Hepatocyte (in vitro differentiated cells): ENCODE measurements at regions not wholly inside any gene's neighbourhood (a gene's known extent, or its start where the extent isn't known, plus 50 kb on each side); places are given as distances from the start of the nearest gene placed in this dataset.
A peak's percentile ranks its signal among the peaks of the same experiment; 100 is the strongest.

ENCODE experiments used
- DNase-seq: peaks from one replicate; pipeline ENCODE4 v3.0.0-alpha.2; 2016; ENCODE audit warnings: low spot score
- H2AFZ ChIP-seq: fragments of 200-600 bp; sonication (generic); 2 replicates; pipeline ENCODE4 v1.6.0; 2016; ENCODE audit warnings: antibody characterized with exemption, mild to moderate bottlenecking
- H3K27ac ChIP-seq: fragments of 200-600 bp; sonication (generic); 2 replicates; pipeline ENCODE4 v1.5.1; 2016; ENCODE audit warnings: mild to moderate bottlenecking
- H3K27me3 ChIP-seq: fragments of 200-600 bp; sonication (generic); 2 replicates; pipeline ENCODE4 v1.6.1; 2016
- H3K36me3 ChIP-seq: fragments of 200-600 bp; sonication (generic); replicated peaks from 2 replicates; pipeline ENCODE4 v1.5.1; 2016; ENCODE audit warnings: low read depth; ENCODE audit not compliant: insufficient read depth
- H3K4me1 ChIP-seq: fragments of 200-600 bp; sonication (generic); 2 replicates; pipeline ENCODE4 v1.5.1; 2016; ENCODE audit warnings: mild to moderate bottlenecking, moderate library complexity; ENCODE audit not compliant: insufficient read depth
- H3K4me2 ChIP-seq: fragments of 200-600 bp; sonication (generic); 2 replicates; pipeline ENCODE4 v1.6.0; 2016
- H3K4me3 ChIP-seq: fragments of 200-600 bp; sonication (generic); 2 replicates; pipeline ENCODE4 v1.5.1; 2016; ENCODE audit warnings: mild to moderate bottlenecking
- H3K79me2 ChIP-seq: fragments of 200-600 bp; sonication (generic); 2 replicates; pipeline ENCODE4 v1.6.0; 2017; ENCODE audit warnings: mild to moderate bottlenecking
- H3K9me2 ChIP-seq: fragments of 200-600 bp; sonication (generic); replicated peaks from 2 replicates; pipeline ENCODE4 v1.6.0; 2017; ENCODE audit warnings: mild to moderate bottlenecking; ENCODE audit not compliant: insufficient read depth
- H3K9me3 ChIP-seq: fragments of 200-600 bp; sonication (generic); 2 replicates; pipeline ENCODE4 v1.5.1; 2016; ENCODE audit warnings: low read depth, mild to moderate bottlenecking
- H4K20me1 ChIP-seq: fragments of 200-600 bp; sonication (generic); 2 replicates; pipeline ENCODE4 v1.6.0; 2016; ENCODE audit warnings: mild to moderate bottlenecking; ENCODE audit not compliant: insufficient read depth, poor library complexity, severe bottlenecking
- EZH2 ChIP-seq: fragments of 200-600 bp; sonication (generic); IDR thresholded peaks from 2 replicates; pipeline ENCODE4 v1.6.1; 2016; ENCODE audit warnings: antibody characterized with exemption, mild to moderate bottlenecking, borderline replicate concordance
- EZH2phosphoT487 ChIP-seq: fragments of 200-600 bp; sonication (generic); IDR thresholded peaks from one replicate; pipeline ENCODE4 v1.6.1; 2018; ENCODE audit warnings: antibody characterized with exemption, mild to moderate bottlenecking, low read depth, moderate library complexity; ENCODE audit not compliant: unreplicated experiment, severe bottlenecking
- WGBS: methylation state at CpG from one replicate; pipeline ENCODE4 v1.1.6; 2016; ENCODE audit warnings: low lambda C conversion rate; ENCODE audit errors: missing lambda C conversion rate; 5-methylcytosine and 5-hydroxymethylcytosine counted together
- TF ChIP-seq, protein P1 (sequence below): fragments of 200-600 bp; sonication (generic); IDR thresholded peaks from 2 replicates; pipeline ENCODE4 v1.5.1; 2016; ENCODE audit warnings: antibody characterized with exemption, mild to moderate bottlenecking; ENCODE audit not compliant: poor library complexity

DNA sequence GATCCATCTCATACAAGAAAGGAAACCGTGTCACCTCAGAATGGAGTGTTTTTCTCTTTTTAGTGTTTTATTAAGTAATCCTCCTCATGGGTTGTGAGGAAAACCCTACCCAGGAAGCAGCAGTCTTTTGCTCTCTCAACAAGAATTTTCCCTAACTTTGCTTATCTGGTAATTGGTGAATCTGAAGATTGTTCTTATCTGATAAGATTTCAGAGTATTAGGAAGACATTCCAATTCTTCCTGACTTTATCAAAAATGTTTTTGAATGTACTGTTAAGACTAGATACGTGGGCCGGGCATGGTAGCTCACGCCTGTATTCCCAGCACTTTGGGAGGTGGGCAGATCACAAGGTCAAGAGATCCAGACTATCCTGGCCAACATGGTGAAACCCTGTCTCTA lies 86.0 kb downstream of the PHLDA1 start:
- H3K4me2 ChIP-seq = no peak overlapping the region
- H3K4me1 ChIP-seq = peaks cover 11% of the 10 kb centered on the region

GRCh38 chr12:75944905-75945432 lies 86.6 kb downstream of the PHLDA1 start:
- TF ChIP-seq EZH2phosphoT487 (no peak), EZH2 (no peak)
- TF ChIP-seq, protein P1, sequence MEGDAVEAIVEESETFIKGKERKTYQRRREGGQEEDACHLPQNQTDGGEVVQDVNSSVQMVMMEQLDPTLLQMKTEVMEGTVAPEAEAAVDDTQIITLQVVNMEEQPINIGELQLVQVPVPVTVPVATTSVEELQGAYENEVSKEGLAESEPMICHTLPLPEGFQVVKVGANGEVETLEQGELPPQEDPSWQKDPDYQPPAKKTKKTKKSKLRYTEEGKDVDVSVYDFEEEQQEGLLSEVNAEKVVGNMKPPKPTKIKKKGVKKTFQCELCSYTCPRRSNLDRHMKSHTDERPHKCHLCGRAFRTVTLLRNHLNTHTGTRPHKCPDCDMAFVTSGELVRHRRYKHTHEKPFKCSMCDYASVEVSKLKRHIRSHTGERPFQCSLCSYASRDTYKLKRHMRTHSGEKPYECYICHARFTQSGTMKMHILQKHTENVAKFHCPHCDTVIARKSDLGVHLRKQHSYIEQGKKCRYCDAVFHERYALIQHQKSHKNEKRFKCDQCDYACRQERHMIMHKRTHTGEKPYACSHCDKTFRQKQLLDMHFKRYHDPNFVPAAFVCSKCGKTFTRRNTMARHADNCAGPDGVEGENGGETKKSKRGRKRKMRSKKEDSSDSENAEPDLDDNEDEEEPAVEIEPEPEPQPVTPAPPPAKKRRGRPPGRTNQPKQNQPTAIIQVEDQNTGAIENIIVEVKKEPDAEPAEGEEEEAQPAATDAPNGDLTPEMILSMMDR = no peak
- H3K4me2 ChIP-seq = no peak overlapping the region
- H3K27me3 ChIP-seq = no peaks in the 10 kb centered on the region
- no peaks in the 10 kb centered on the region for H3K36me3 ChIP-seq
- DNase-seq = no peak
- H2AFZ ChIP-seq = no peak overlapping the region
- no peaks in the 10 kb centered on the region for H3K79me2 ChIP-seq
- H3K27ac ChIP-seq = peak overlapping the region; percentile 85
- no peaks in the 10 kb centered on the region for H3K9me3 ChIP-seq
- H3K9me2 ChIP-seq = no peaks in the 10 kb centered on the region
- no peak overlapping the region for H3K4me3 ChIP-seq
- 88% methylated on average over 4 of the region's 4 CpGs for WGBS
- H4K20me1 ChIP-seq = no peaks in the 10 kb centered on the region
- H3K4me1 ChIP-seq = peaks cover 11% of the 10 kb centered on the region

More for the DNA sequence above, 86.0 kb downstream of the PHLDA1 start:
- H3K36me3 ChIP-seq = no peaks in the 10 kb centered on the region
- WGBS = 62% methylated on average over 4 of the region's 4 CpGs
- H3K9me2 ChIP-seq = no peaks in the 10 kb centered on the region
- peak overlapping the region; percentile 85 for H3K27ac ChIP-seq
- no peaks in the 10 kb centered on the region for H4K20me1 ChIP-seq
- no peak overlapping the region for H2AFZ ChIP-seq
- TF ChIP-seq EZH2 (no peak), EZH2phosphoT487 (no peak)
- TF ChIP-seq, protein P1 = no peak
- no peaks in the 10 kb centered on the region for H3K27me3 ChIP-seq
- H3K79me2 ChIP-seq = no peaks in the 10 kb centered on the region
- H3K9me3 ChIP-seq = no peaks in the 10 kb centered on the region
- no peak for DNase-seq
- H3K4me3 ChIP-seq = no peak overlapping the region

DNA sequence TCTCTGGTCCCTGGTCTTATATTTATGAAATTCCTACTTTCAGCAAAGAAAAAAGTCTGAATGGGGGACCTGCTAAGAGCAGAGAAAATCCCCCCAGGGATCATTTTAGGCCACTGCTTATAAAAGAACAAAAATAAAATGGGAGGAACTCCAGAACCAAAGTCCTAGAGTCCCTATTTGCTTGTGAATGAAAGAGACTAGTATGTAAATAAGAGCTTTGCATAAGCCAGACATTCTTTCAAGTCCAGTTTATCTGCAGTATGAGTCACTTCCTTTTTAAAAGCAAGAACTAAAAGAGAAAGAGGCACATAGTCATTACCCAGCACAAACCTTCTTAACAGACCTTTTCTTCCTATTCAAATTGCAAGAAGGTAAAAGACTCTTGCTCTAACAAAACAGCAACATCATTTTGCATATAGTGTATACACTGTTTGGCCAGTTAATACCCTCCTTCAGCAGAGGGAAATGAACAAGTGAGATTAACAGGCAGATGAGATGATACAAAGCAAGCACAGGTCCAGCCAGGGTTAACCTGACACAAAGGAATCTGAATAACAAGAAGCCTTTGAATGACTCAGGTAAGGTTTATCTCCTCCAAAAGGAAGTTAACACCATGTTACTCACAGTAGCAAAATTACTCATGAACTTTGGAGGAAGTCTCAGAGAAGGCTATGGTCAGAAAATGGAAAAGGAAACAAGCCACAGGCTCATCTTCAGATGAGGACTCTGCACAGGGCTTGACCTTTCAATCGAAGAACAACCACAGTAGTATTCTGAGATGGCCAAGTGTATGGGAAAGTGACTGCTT lies 87.3 kb downstream of the PHLDA1 start:
- Histone ChIP-seq H3K36me3 (no peaks in the 10 kb centered on the region), H3K27me3 (no peaks in the 10 kb centered on the region), H3K79me2 (no peaks in the 10 kb centered on the region), H3K9me3 (no peaks in the 10 kb centered on the region), H4K20me1 (no peaks in the 10 kb centered on the region), H3K9me2 (no peaks in the 10 kb centered on the region), H3K27ac (peak overlapping the region; percentile 85), H2AFZ (no peak overlapping the region), H3K4me3 (no peak overlapping the region), H3K4me2 (no peak overlapping the region), H3K4me1 (peaks cover 11% of the 10 kb centered on the region)
- TF ChIP-seq EZH2 = no peak
- TF ChIP-seq, protein P1 = no peak
- TF ChIP-seq EZH2phosphoT487 = no peak
- 58% methylated on average over 1 of the region's 1 CpG for WGBS
- DNase-seq = peak; percentile 64
